GM23338 (cell line): ENCODE measurements at regions not wholly inside any gene's neighbourhood (a gene's known extent, or its start where the extent isn't known, plus 50 kb on each side); places are given as distances from the start of the nearest gene placed in this dataset.

Source experiments
- ATAC-seq: fragments of 200-7000 bp; cut with Tn5 transposase; 3 replicates; pipeline ENCODE4 v1.9.1; 2020
- DNase-seq: peaks from one replicate; pipeline ENCODE4 v3.0.0-alpha.2; 2015; ENCODE audit warnings: low spot score
- H2AFZ ChIP-seq: fragments of 200-600 bp; sonication (generic); 2 replicates; pipeline ENCODE4 v1.8.0; 2016; ENCODE audit warnings: antibody characterized with exemption, mild to moderate bottlenecking, moderate library complexity
- H3F3A ChIP-seq: fragments of 200-600 bp; sonication (generic); replicated peaks from 2 replicates; pipeline ENCODE4 v1.8.0; 2017; ENCODE audit warnings: antibody characterized with exemption, mixed run types, low read depth
- H3K27ac ChIP-seq: fragments of 200-600 bp; sonication (generic); 2 replicates; pipeline ENCODE4 v1.6.1; 2016; ENCODE audit warnings: low read depth
- H3K27me3 ChIP-seq: fragments of 200-600 bp; sonication (generic); 2 replicates; pipeline ENCODE4 v1.8.0; 2016; ENCODE audit warnings: mild to moderate bottlenecking, mixed run types, moderate library complexity; ENCODE audit not compliant: insufficient read depth
- H3K36me3 ChIP-seq: fragments of 200-600 bp; sonication (generic); 2 replicates; pipeline ENCODE4 v1.8.0; 2016; ENCODE audit warnings: mild to moderate bottlenecking; ENCODE audit not compliant: insufficient read depth
- H3K4me1 ChIP-seq: fragments of 200-600 bp; sonication (generic); 2 replicates; pipeline ENCODE4 v1.8.0; 2016; ENCODE audit warnings: mild to moderate bottlenecking, moderate library complexity; ENCODE audit not compliant: insufficient read depth
- H3K4me2 ChIP-seq: fragments of 200-600 bp; sonication (generic); 2 replicates; pipeline ENCODE4 v1.7.1; 2017; ENCODE audit warnings: mixed run types
- H3K4me3 ChIP-seq: fragments of 200-600 bp; sonication (generic); 2 replicates; pipeline ENCODE4 v1.6.1; 2016; ENCODE audit warnings: mixed run types
- H3K79me2 ChIP-seq: fragments of 200-600 bp; sonication (generic); replicated peaks from 2 replicates; pipeline ENCODE4 v1.8.0; 2017; ENCODE audit warnings: mild to moderate bottlenecking; ENCODE audit not compliant: insufficient read depth
- H3K9me2 ChIP-seq: fragments of 200-600 bp; sonication (generic); 2 replicates; pipeline ENCODE4 v1.8.0; 2017; ENCODE audit not compliant: insufficient read depth
- H4K20me1 ChIP-seq: fragments of 200-600 bp; sonication (generic); replicated peaks from 2 replicates; pipeline ENCODE4 v1.8.0; 2017; ENCODE audit warnings: mild to moderate bottlenecking; ENCODE audit not compliant: insufficient read depth
- H3K27ac Mint-ChIP-seq: 2 replicates; pipeline ENCODE4 v1.8.0; 2020; ENCODE audit warnings: inconsistent platforms, mild to moderate bottlenecking, moderate library complexity, mixed read lengths
- H3K27me3 Mint-ChIP-seq: 3 replicates; pipeline ENCODE4 v1.8.0; 2022; ENCODE audit warnings: low read depth, mild to moderate bottlenecking, moderate library complexity, mixed read lengths, inconsistent platforms; ENCODE audit not compliant: insufficient read depth, poor library complexity
- H3K36me3 Mint-ChIP-seq: 3 replicates; pipeline ENCODE4 v1.8.0; 2021; ENCODE audit warnings: low read depth, mild to moderate bottlenecking, inconsistent platforms, moderate library complexity, mixed read lengths
- H3K4me1 Mint-ChIP-seq: 3 replicates; pipeline ENCODE4 v1.8.0; 2020; ENCODE audit warnings: mild to moderate bottlenecking, inconsistent platforms, mixed read lengths
- H3K4me3 Mint-ChIP-seq: 3 replicates; pipeline ENCODE4 v1.8.0; 2021; ENCODE audit warnings: moderate library complexity, mild to moderate bottlenecking, inconsistent platforms, mixed read lengths
- H3K9me3 Mint-ChIP-seq: 3 replicates; pipeline ENCODE4 v1.8.0; 2020; ENCODE audit warnings: moderate library complexity, mild to moderate bottlenecking, inconsistent platforms, mixed read lengths
- CREB1 ChIP-seq: fragments of 250-450 bp; sonication (Bioruptor Pico); IDR thresholded peaks from 2 replicates; pipeline ENCODE4 v1.5.0; 2020; ENCODE audit warnings: low read depth, mild to moderate bottlenecking, moderate library complexity
- ETS1 ChIP-seq: IDR thresholded peaks from 2 replicates; pipeline ENCODE4 v1.6.1; 2016; ENCODE audit warnings: antibody characterized with exemption
- EZH2 ChIP-seq: fragments of 200-600 bp; sonication (generic); IDR thresholded peaks from one replicate; pipeline ENCODE4 v1.8.0; 2017; ENCODE audit warnings: antibody characterized with exemption, mild to moderate bottlenecking, low read depth; ENCODE audit not compliant: unreplicated experiment
- EZH2phosphoT487 ChIP-seq: fragments of 200-600 bp; sonication (generic); IDR thresholded peaks from one replicate; pipeline ENCODE4 v1.8.1; 2018; ENCODE audit warnings: antibody characterized with exemption; ENCODE audit not compliant: unreplicated experiment
- JUNB ChIP-seq: IDR thresholded peaks from one replicate; pipeline ENCODE4 v1.6.1; 2016; ENCODE audit warnings: antibody characterized with exemption; ENCODE audit not compliant: unreplicated experiment
- NANOG ChIP-seq: IDR thresholded peaks from 2 replicates; pipeline ENCODE4 v1.6.1; 2016; ENCODE audit warnings: antibody characterized with exemption, borderline replicate concordance
- POLR2AphosphoS5 ChIP-seq: IDR thresholded peaks from 2 replicates; pipeline ENCODE4 v1.6.1; 2016; ENCODE audit warnings: antibody characterized with exemption, low read depth
- STAT1 ChIP-seq: IDR thresholded peaks from one replicate; pipeline ENCODE4 v1.6.1; 2016; ENCODE audit warnings: antibody characterized with exemption; ENCODE audit not compliant: unreplicated experiment
- ZNF114 ChIP-seq: fragments of 250-450 bp; sonication (Bioruptor Pico); IDR thresholded peaks from 2 replicates; pipeline ENCODE4 v1.5.0; 2020; ENCODE audit warnings: mild to moderate bottlenecking, moderate library complexity
- ZNF331 ChIP-seq: fragments of 250-450 bp; sonication (Bioruptor Pico); IDR thresholded peaks from 2 replicates; pipeline ENCODE4 v1.5.0; 2020; ENCODE audit warnings: low read depth, mild to moderate bottlenecking, moderate library complexity
- TF ChIP-seq, protein P1 (sequence below), 2 experiments: fragments of 200-600 bp in 1 of 2; sonication (generic) in 1 of 2; conservative IDR thresholded peaks; 2 replicates each; pipeline versions ENCODE4 v1.5.1 to v1.6.1; 2016 to 2017; ENCODE audit warnings: antibody characterized with exemption in 2 of 2, low read depth in 2 of 2, mild to moderate bottlenecking in 2 of 2, moderate library complexity in 1 of 2
- TF ChIP-seq, protein P2 (sequence below): IDR thresholded peaks from one replicate; pipeline ENCODE4 v1.6.1; 2018; ENCODE audit warnings: antibody characterized with exemption; ENCODE audit not compliant: unreplicated experiment

GRCh38 chr21:18518054-18518481 lies 114.5 kb upstream of the TMPRSS15 start (continued):
- no peak for TF ChIP-seq CREB1 (CRISPR knock-in tag)
- TF ChIP-seq STAT1 = no peak
- TF ChIP-seq NANOG = no peak
- TF ChIP-seq POLR2AphosphoS5 = no peak
- TF ChIP-seq, protein P1, sequence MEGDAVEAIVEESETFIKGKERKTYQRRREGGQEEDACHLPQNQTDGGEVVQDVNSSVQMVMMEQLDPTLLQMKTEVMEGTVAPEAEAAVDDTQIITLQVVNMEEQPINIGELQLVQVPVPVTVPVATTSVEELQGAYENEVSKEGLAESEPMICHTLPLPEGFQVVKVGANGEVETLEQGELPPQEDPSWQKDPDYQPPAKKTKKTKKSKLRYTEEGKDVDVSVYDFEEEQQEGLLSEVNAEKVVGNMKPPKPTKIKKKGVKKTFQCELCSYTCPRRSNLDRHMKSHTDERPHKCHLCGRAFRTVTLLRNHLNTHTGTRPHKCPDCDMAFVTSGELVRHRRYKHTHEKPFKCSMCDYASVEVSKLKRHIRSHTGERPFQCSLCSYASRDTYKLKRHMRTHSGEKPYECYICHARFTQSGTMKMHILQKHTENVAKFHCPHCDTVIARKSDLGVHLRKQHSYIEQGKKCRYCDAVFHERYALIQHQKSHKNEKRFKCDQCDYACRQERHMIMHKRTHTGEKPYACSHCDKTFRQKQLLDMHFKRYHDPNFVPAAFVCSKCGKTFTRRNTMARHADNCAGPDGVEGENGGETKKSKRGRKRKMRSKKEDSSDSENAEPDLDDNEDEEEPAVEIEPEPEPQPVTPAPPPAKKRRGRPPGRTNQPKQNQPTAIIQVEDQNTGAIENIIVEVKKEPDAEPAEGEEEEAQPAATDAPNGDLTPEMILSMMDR (conservative IDR thresholded peaks at IDR 0.05; ENCODE audit: low read depth in 2 of 2) = no peak
- TF ChIP-seq ZNF114 (CRISPR knock-in tag) = no peak
- no peak for TF ChIP-seq ZNF331 (CRISPR knock-in tag)

GRCh38 chr21:18521204-18521603 lies 117.6 kb upstream of the TMPRSS15 start:
- Mint-ChIP-seq H3K4me1 (no peaks in the 10 kb centered on the region), H3K36me3 (no peaks in the 10 kb centered on the region), H3K27me3 (no peaks in the 10 kb centered on the region), H3K27ac (no peak overlapping the region), H3K9me3 (no peaks in the 10 kb centered on the region), H3K4me3 (no peak overlapping the region)
- Histone ChIP-seq H3K27ac (no peak overlapping the region), H3K4me3 (no peak overlapping the region), H3K9me2 (no peaks in the 10 kb centered on the region), H4K20me1 (no peaks in the 10 kb centered on the region), H3K36me3 (no peaks in the 10 kb centered on the region), H2AFZ (no peak overlapping the region), H3K79me2 (no peaks in the 10 kb centered on the region), H3K4me2 (no peak overlapping the region), H3F3A (no peaks in the 10 kb centered on the region), H3K4me1 (no peaks in the 10 kb centered on the region), H3K27me3 (no peaks in the 10 kb centered on the region)
- DNase-seq (no peak), ATAC-seq (no peak)
- TF ChIP-seq, protein P2, sequence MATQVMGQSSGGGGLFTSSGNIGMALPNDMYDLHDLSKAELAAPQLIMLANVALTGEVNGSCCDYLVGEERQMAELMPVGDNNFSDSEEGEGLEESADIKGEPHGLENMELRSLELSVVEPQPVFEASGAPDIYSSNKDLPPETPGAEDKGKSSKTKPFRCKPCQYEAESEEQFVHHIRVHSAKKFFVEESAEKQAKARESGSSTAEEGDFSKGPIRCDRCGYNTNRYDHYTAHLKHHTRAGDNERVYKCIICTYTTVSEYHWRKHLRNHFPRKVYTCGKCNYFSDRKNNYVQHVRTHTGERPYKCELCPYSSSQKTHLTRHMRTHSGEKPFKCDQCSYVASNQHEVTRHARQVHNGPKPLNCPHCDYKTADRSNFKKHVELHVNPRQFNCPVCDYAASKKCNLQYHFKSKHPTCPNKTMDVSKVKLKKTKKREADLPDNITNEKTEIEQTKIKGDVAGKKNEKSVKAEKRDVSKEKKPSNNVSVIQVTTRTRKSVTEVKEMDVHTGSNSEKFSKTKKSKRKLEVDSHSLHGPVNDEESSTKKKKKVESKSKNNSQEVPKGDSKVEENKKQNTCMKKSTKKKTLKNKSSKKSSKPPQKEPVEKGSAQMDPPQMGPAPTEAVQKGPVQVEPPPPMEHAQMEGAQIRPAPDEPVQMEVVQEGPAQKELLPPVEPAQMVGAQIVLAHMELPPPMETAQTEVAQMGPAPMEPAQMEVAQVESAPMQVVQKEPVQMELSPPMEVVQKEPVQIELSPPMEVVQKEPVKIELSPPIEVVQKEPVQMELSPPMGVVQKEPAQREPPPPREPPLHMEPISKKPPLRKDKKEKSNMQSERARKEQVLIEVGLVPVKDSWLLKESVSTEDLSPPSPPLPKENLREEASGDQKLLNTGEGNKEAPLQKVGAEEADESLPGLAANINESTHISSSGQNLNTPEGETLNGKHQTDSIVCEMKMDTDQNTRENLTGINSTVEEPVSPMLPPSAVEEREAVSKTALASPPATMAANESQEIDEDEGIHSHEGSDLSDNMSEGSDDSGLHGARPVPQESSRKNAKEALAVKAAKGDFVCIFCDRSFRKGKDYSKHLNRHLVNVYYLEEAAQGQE = no peak
- no peak for TF ChIP-seq ZNF114 (CRISPR knock-in tag)
- TF ChIP-seq, protein P1 (conservative IDR thresholded peaks at IDR 0.05; ENCODE audit: low read depth in 2 of 2) = no peak
- no peak for TF ChIP-seq POLR2AphosphoS5
- TF ChIP-seq ETS1 = no peak
- TF ChIP-seq NANOG = no peak
- TF ChIP-seq JUNB = no peak
- TF ChIP-seq EZH2phosphoT487 = no peak
- TF ChIP-seq CREB1 (CRISPR knock-in tag) = no peak
- no peak for TF ChIP-seq EZH2
- no peak for TF ChIP-seq STAT1
